ENCODE measurements at regions not wholly inside any gene's neighbourhood (a gene's known extent, or its start where the extent isn't known, plus 50 kb on each side); places are given as distances from the start of the nearest gene placed in this dataset.

- DNase-seq (no peak), ATAC-seq (ENCODE audit: low read depth in 2 of 2) (no peak)
- Mint-ChIP-seq H3K4me1 (no peaks in the 10 kb centered on the region), H3K9me3 (peaks cover 7 to 27% (median 10%) of the 10 kb centered on the region in 7 donors), H3K36me3 (no peaks in the 10 kb centered on the region), H3K27me3 (no peaks in the 10 kb centered on the region), H3K4me3 (no peak overlapping the region), H3K27ac (no peak overlapping the region)
Observed at GRCh38 chr13:58397596-58398387, 766.2 kb downstream of the PCDH17 start.

- H3K4me3 Mint-ChIP-seq, result no peak overlapping the region
- no peak overlapping the region for H3K27ac Mint-ChIP-seq
- DNase-seq (no peak), ATAC-seq (ENCODE audit: low read depth in 2 of 2) (no peak)
- no peaks in the 10 kb centered on the region for H3K36me3 Mint-ChIP-seq
- H3K4me1 Mint-ChIP-seq, result no peaks in the 10 kb centered on the region
- no peaks in the 10 kb centered on the region for H3K27me3 Mint-ChIP-seq
- peaks cover 7 to 34% (median 14%) of the 10 kb centered on the region in 7 donors for H3K9me3 Mint-ChIP-seq
Observed at GRCh38 chr13:58399263-58399662, 767.7 kb downstream of the PCDH17 start.

GRCh38 chr13:58406545-58406944, 775.0 kb downstream of the PCDH17 start:
- Mint-ChIP-seq H3K4me3 (no peak overlapping the region), H3K4me1 (no peaks in the 10 kb centered on the region), H3K27me3 (no peaks in the 10 kb centered on the region), H3K9me3 (peaks cover 0 to 17% (median 5%) of the 10 kb centered on the region in 7 donors), H3K36me3 (no peaks in the 10 kb centered on the region), H3K27ac (no peak overlapping the region)
- ATAC-seq (ENCODE audit: low read depth in 2 of 2), result no peak
- no peak for DNase-seq

GRCh38 chr13:58429917-58430316, 798.4 kb downstream of the PCDH17 start:
- no peaks in the 10 kb centered on the region for H3K36me3 Mint-ChIP-seq
- H3K9me3 Mint-ChIP-seq, result peaks cover 6 to 25% (median 11%) of the 10 kb centered on the region in 7 donors
- no peaks in the 10 kb centered on the region for H3K27me3 Mint-ChIP-seq
- no peak overlapping the region for H3K27ac Mint-ChIP-seq
- H3K4me1 Mint-ChIP-seq, result no peaks in the 10 kb centered on the region
- DNase-seq, result no peak
- H3K4me3 Mint-ChIP-seq, result no peak overlapping the region
- no peak for ATAC-seq (ENCODE audit: low read depth in 2 of 2)

DNA sequence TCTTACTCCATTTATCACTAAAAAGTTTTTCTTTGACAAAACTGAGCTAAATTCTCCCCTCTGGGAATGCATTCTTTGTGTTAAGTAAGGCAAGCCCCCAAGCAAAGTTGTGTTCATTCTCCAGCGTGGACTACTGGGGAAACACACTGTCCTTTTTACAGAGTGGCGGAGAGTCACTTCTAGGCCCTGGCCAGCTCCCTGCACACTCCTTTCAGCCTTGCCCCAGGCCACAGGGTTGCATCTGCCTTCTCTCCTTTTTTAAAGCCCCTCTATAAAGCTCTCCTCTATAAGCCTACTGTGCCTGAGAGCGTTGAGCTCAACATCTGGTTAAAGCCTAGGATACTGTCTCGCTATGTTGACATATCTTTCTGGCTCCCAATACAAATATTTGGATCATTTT, 803.4 kb downstream of the PCDH17 start:
- no peak for ATAC-seq (ENCODE audit: low read depth in 2 of 2)
- DNase-seq, result no peak
- no peaks in the 10 kb centered on the region for H3K36me3 Mint-ChIP-seq
- H3K4me1 Mint-ChIP-seq, result no peaks in the 10 kb centered on the region
- H3K4me3 Mint-ChIP-seq, result no peak overlapping the region
- H3K27ac Mint-ChIP-seq, result no peak overlapping the region
- peaks cover 3 to 12% (median 6%) of the 10 kb centered on the region in 7 donors for H3K9me3 Mint-ChIP-seq
- H3K27me3 Mint-ChIP-seq, result no peaks in the 10 kb centered on the region

GRCh38 chr13:58437427-58437826, 805.9 kb downstream of the PCDH17 start:
- Mint-ChIP-seq H3K36me3 (no peaks in the 10 kb centered on the region), H3K27me3 (no peaks in the 10 kb centered on the region), H3K9me3 (peaks cover 0 to 8% (median 3%) of the 10 kb centered on the region in 7 donors), H3K4me3 (no peak overlapping the region), H3K27ac (no peak overlapping the region), H3K4me1 (no peaks in the 10 kb centered on the region)
- ATAC-seq (ENCODE audit: low read depth in 2 of 2) (no peak), DNase-seq (no peak)

GRCh38 chr13:58446979-58447378, 815.4 kb downstream of the PCDH17 start:
- Mint-ChIP-seq H3K9me3 (peaks cover 0 to 4% (median 0%) of the 10 kb centered on the region in 7 donors), H3K36me3 (no peaks in the 10 kb centered on the region)

GRCh38 chr13:58452123-58452623, 820.6 kb downstream of the PCDH17 start:
- Mint-ChIP-seq H3K4me3 (no peak overlapping the region), H3K27me3 (no peaks in the 10 kb centered on the region), H3K36me3 (no peaks in the 10 kb centered on the region), H3K4me1 (no peaks in the 10 kb centered on the region), H3K9me3 (peaks cover 0 to 33% (median 7%) of the 10 kb centered on the region in 7 donors), H3K27ac (no peak overlapping the region)
- no peak for ATAC-seq (ENCODE audit: low read depth in 2 of 2)
- DNase-seq, result no peak

More at GRCh38 chr13:58446979-58447378, 815.4 kb downstream of the PCDH17 start:
- Mint-ChIP-seq H3K4me3 (no peak overlapping the region), H3K27ac (no peak overlapping the region), H3K4me1 (no peaks in the 10 kb centered on the region), H3K27me3 (no peaks in the 10 kb centered on the region)
- ATAC-seq (ENCODE audit: low read depth in 2 of 2) (no peak), DNase-seq (no peak)

- no peak overlapping the region for H3K27ac Mint-ChIP-seq
- peaks cover 0 to 36% (median 9%) of the 10 kb centered on the region in 7 donors for H3K9me3 Mint-ChIP-seq
- H3K4me3 Mint-ChIP-seq, result no peak overlapping the region
- ATAC-seq (ENCODE audit: low read depth in 2 of 2) (no peak), DNase-seq (no peak)
- no peaks in the 10 kb centered on the region for H3K27me3 Mint-ChIP-seq
- H3K36me3 Mint-ChIP-seq, result no peaks in the 10 kb centered on the region
- no peaks in the 10 kb centered on the region for H3K4me1 Mint-ChIP-seq
Observed at GRCh38 chr13:58455094-58455493, 823.5 kb downstream of the PCDH17 start.

DNA sequence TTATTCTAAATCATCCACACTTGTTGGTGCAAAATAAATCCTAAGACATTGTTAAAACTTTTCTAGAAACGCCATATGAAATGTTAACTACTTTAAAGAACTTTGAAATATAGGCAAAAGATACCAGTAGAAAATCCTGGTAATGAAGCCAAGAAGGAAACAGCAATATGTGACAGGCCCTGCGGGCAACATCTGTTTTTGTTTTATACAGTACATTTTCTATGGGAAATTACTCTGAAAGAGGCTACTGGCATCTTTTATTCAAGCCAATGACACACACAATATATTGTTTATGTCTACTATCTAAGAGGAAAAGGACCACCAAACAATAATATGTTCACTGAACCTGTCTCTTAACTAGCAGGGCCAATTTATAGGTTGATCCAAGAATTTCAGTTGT, 829.7 kb downstream of the PCDH17 start:
- Mint-ChIP-seq H3K9me3 (peaks cover 0 to 17% (median 6%) of the 10 kb centered on the region in 7 donors), H3K27me3 (no peaks in the 10 kb centered on the region), H3K4me3 (no peak overlapping the region), H3K4me1 (no peaks in the 10 kb centered on the region), H3K27ac (no peak overlapping the region), H3K36me3 (no peaks in the 10 kb centered on the region)
- DNase-seq (no peak), ATAC-seq (ENCODE audit: low read depth in 2 of 2) (no peak)

DNA sequence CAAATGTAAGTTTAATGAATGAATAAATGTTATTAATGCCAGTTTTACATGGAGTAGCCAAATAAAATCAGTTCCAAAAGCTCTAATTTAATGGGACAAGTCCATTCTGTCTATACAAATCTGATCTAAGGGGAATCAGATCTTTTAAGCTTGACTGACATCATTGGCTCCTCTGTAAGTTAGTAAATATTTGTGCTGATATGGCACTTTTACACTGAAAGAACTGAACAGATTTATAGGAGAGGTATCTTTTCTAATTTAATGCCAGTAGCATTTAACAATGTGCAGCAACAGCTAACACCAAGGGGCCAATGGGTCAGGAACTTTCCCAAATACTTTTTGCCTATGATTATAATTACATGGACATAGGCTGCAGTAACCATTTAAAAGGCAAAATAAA, 832.3 kb downstream of the PCDH17 start:
- no peaks in the 10 kb centered on the region for H3K4me1 Mint-ChIP-seq
- no peak overlapping the region for H3K27ac Mint-ChIP-seq
- H3K9me3 Mint-ChIP-seq, result peaks cover 0 to 4% (median 2%) of the 10 kb centered on the region in 7 donors
- ATAC-seq (ENCODE audit: low read depth in 2 of 2) (no peak), DNase-seq (no peak)
- H3K4me3 Mint-ChIP-seq, result no peak overlapping the region
- no peaks in the 10 kb centered on the region for H3K36me3 Mint-ChIP-seq
- no peaks in the 10 kb centered on the region for H3K27me3 Mint-ChIP-seq

GRCh38 chr13:58467176-58467575, 835.6 kb downstream of the PCDH17 start:
- DNase-seq, result no peak
- Mint-ChIP-seq H3K36me3 (no peaks in the 10 kb centered on the region), H3K4me1 (no peaks in the 10 kb centered on the region), H3K9me3 (peaks cover 0 to 15% (median 5%) of the 10 kb centered on the region in 7 donors), H3K27ac (no peak overlapping the region), H3K4me3 (no peak overlapping the region), H3K27me3 (no peaks in the 10 kb centered on the region)
- ATAC-seq (ENCODE audit: low read depth in 2 of 2), result no peak

- H3K27me3 Mint-ChIP-seq, result no peaks in the 10 kb centered on the region
- no peak overlapping the region for H3K4me3 Mint-ChIP-seq
- DNase-seq (no peak), ATAC-seq (ENCODE audit: low read depth in 2 of 2) (no peak)
- no peak overlapping the region for H3K27ac Mint-ChIP-seq
- no peaks in the 10 kb centered on the region for H3K4me1 Mint-ChIP-seq
- H3K36me3 Mint-ChIP-seq, result no peaks in the 10 kb centered on the region
- H3K9me3 Mint-ChIP-seq, result peaks cover 0 to 15% (median 4%) of the 10 kb centered on the region in 7 donors
Observed at GRCh38 chr13:58472483-58472882, 840.9 kb downstream of the PCDH17 start.

- ATAC-seq (ENCODE audit: low read depth in 2 of 2) (no peak), DNase-seq (no peak)
- Mint-ChIP-seq H3K4me1 (no peaks in the 10 kb centered on the region), H3K27me3 (no peaks in the 10 kb centered on the region), H3K36me3 (no peaks in the 10 kb centered on the region), H3K9me3 (peaks cover 0 to 10% (median 3%) of the 10 kb centered on the region in 7 donors), H3K4me3 (no peak overlapping the region), H3K27ac (no peak overlapping the region)
Observed at GRCh38 chr13:58474581-58474980, 843.0 kb downstream of the PCDH17 start.

Measured in naive B cell (primary cell).